IMR-90 (cell line): ENCODE measurements at regions not wholly inside any gene's neighbourhood (a gene's known extent, or its start where the extent isn't known, plus 50 kb on each side); places are given as distances from the start of the nearest gene placed in this dataset.

Experiments
- ATAC-seq: fragments of 200-7000 bp; cut with Tn5 transposase; 2 replicates; pipeline ENCODE4 v1.9.1; 2020; ENCODE audit warnings: low read depth, mild to moderate bottlenecking, moderate library complexity
- BruUV-seq: library from RNA; stranded (reverse); fragments of 400-500 nt; replicated peaks from 2 replicates; lab custom pipeline; 2021; lab: Mats Ljungman, UMichigan
- CTCF ChIA-PET: fragments of 300-600 bp; formaldehyde crosslinking; extraction: SDS; loops from one replicate; lab custom pipeline; 2021; ENCODE audit warnings: antibody characterized with exemption; lab: Yijun Ruan, JAX
- POLR2A ChIA-PET: fragments of 300-600 bp; sonication (Branson Sonifier 250); formaldehyde crosslinking; loops from one replicate; lab custom pipeline; 2022; ENCODE audit warnings: antibody characterized with exemption; ENCODE audit not compliant: unreplicated experiment; lab: Charles Lee
- DNase-seq: peaks from one replicate; pipeline ENCODE4 v3.0.0; 2013
- H2AFZ ChIP-seq: replicated peaks from 2 replicates; pipeline ENCODE3; 2013; ENCODE audit warnings: low read length, mild to moderate bottlenecking; ENCODE audit not compliant: poor library complexity
- H2AK5ac ChIP-seq: 2 replicates; pipeline ENCODE4 v1.6.1; 2013; ENCODE audit warnings: low read depth, low read length, inconsistent platforms
- H2AK9ac ChIP-seq: replicated peaks from 2 replicates; pipeline ENCODE3; 2013; ENCODE audit warnings: mild to moderate bottlenecking, low read depth, low read length, moderate library complexity; ENCODE audit not compliant: poor library complexity
- H2BK120ac ChIP-seq: 2 replicates; pipeline ENCODE4 v1.6.1; 2013; ENCODE audit warnings: low read depth, low read length, inconsistent platforms
- H2BK15ac ChIP-seq: 3 replicates; pipeline ENCODE4 v1.6.1; 2013; ENCODE audit warnings: low read depth, low read length, inconsistent platforms
- H2BK20ac ChIP-seq: 2 replicates; pipeline ENCODE4 v1.6.1; 2013; ENCODE audit warnings: low read depth, mild to moderate bottlenecking, inconsistent platforms, low read length, moderate library complexity
- H2BK5ac ChIP-seq: 2 replicates; pipeline ENCODE4 v1.6.1; 2013; ENCODE audit warnings: mild to moderate bottlenecking, low read depth, low read length, inconsistent platforms; ENCODE audit not compliant: poor library complexity, severe bottlenecking
- H3K14ac ChIP-seq: replicated peaks from 2 replicates; pipeline ENCODE4 v1.6.1; 2013; ENCODE audit warnings: low read depth, low read length, inconsistent platforms
- H3K18ac ChIP-seq: 2 replicates; pipeline ENCODE4 v1.6.1; 2013; ENCODE audit warnings: low read depth, low read length, control low read depth
- H3K23ac ChIP-seq: 2 replicates; pipeline ENCODE4 v1.6.1; 2013; ENCODE audit warnings: low read depth, low read length, inconsistent platforms
- H3K27ac ChIP-seq: 2 replicates; pipeline ENCODE4 v1.5.1; 2013; ENCODE audit warnings: mild to moderate bottlenecking, control low read depth, low read length; ENCODE audit not compliant: insufficient read depth
- H3K27me3 ChIP-seq: 2 replicates; pipeline ENCODE4 v1.6.1; 2013; ENCODE audit warnings: low read length; ENCODE audit not compliant: control insufficient read depth, insufficient read depth
- H3K36me3 ChIP-seq: 2 replicates; pipeline ENCODE4 v1.6.1; 2013; ENCODE audit warnings: low read length, mixed read lengths; ENCODE audit not compliant: control insufficient read depth, insufficient read depth
- H3K4ac ChIP-seq: 2 replicates; pipeline ENCODE4 v1.6.1; 2013; ENCODE audit warnings: low read depth, low read length, inconsistent platforms
- H3K4me1 ChIP-seq: 2 replicates; pipeline ENCODE4 v1.6.1; 2013; ENCODE audit warnings: low read length, mixed read lengths; ENCODE audit not compliant: control insufficient read depth, insufficient read depth
- H3K4me2 ChIP-seq: 2 replicates; pipeline ENCODE4 v1.6.1; 2013; ENCODE audit warnings: low read depth, mild to moderate bottlenecking, control low read depth, low read length, moderate library complexity
- H3K4me3 ChIP-seq: 2 replicates; pipeline ENCODE4 v1.5.1; 2013; ENCODE audit warnings: low read depth, mild to moderate bottlenecking, control low read depth, low read length, moderate library complexity; ENCODE audit not compliant: insufficient read depth
- H3K56ac ChIP-seq: 2 replicates; pipeline ENCODE4 v1.6.1; 2013; ENCODE audit warnings: low read length, inconsistent platforms; ENCODE audit not compliant: insufficient read depth; ENCODE audit errors: extremely low read depth
- H3K79me1 ChIP-seq, 2 experiments: 2 replicates each; pipeline ENCODE4 v1.6.1; 2013; ENCODE audit warnings: low read length in 2 of 2, inconsistent platforms in 1 of 2, low read depth in 1 of 2
- H3K9ac ChIP-seq: 2 replicates; pipeline ENCODE4 v1.6.1; 2013; ENCODE audit warnings: low read depth, low read length, control low read depth
- H3K9me1 ChIP-seq: 2 replicates; pipeline ENCODE4 v1.6.1; 2013; ENCODE audit warnings: low read length, inconsistent platforms; ENCODE audit not compliant: insufficient read depth
- H3K9me3 ChIP-seq: 2 replicates; pipeline ENCODE4 v1.6.1; 2013; ENCODE audit warnings: low read length; ENCODE audit not compliant: control insufficient read depth, insufficient read depth
- H4K20me1 ChIP-seq: 2 replicates; pipeline ENCODE4 v1.6.1; 2013; ENCODE audit warnings: low read length, inconsistent platforms; ENCODE audit not compliant: insufficient read depth
- H4K5ac ChIP-seq: 2 replicates; pipeline ENCODE4 v1.6.1; 2013; ENCODE audit warnings: mild to moderate bottlenecking, low read depth, low read length, control low read depth
- H4K8ac ChIP-seq, 2 experiments: 2 replicates each; pipeline ENCODE4 v1.6.1; 2013; ENCODE audit warnings: low read depth in 2 of 2, low read length in 2 of 2, control low read depth in 1 of 2, inconsistent platforms in 1 of 2
- H4K91ac ChIP-seq: 2 replicates; pipeline ENCODE4 v1.6.1; 2013; ENCODE audit warnings: low read depth, low read length, inconsistent platforms; ENCODE audit not compliant: insufficient read depth
- CHD1 ChIP-seq: IDR thresholded peaks from 2 replicates; pipeline ENCODE4 v1.6.1; 2012; ENCODE audit warnings: low read depth, low read length, improper control_type of control experiment
- FOS ChIP-seq: fragments of 150-350 bp; IDR thresholded peaks from 2 replicates; pipeline ENCODE4 v1.6.1; 2016; ENCODE audit warnings: low read depth, low read length
- MAFK ChIP-seq: IDR thresholded peaks from 2 replicates; pipeline ENCODE4 v1.6.1; 2012; ENCODE audit warnings: low read depth, low read length, improper control_type of control experiment
- MAZ ChIP-seq: IDR thresholded peaks from 2 replicates; pipeline ENCODE4 v1.6.1; 2012; ENCODE audit warnings: low read depth, mild to moderate bottlenecking, low read length, improper control_type of control experiment, moderate library complexity, borderline replicate concordance
- MXI1 ChIP-seq: IDR thresholded peaks from 2 replicates; pipeline ENCODE4 v1.6.1; 2012; ENCODE audit warnings: low read depth, mild to moderate bottlenecking, low read length, moderate library complexity, borderline replicate concordance
- RAD21 ChIP-seq: IDR thresholded peaks from 2 replicates; pipeline ENCODE4 v1.6.1; 2012; ENCODE audit warnings: low read length, improper control_type of control experiment
- RFX5 ChIP-seq: IDR thresholded peaks from 2 replicates; pipeline ENCODE4 v1.8.0; 2012; ENCODE audit warnings: low read depth, mild to moderate bottlenecking, low read length, moderate library complexity
- SMC3 ChIP-seq: fragments of 150-350 bp; IDR thresholded peaks from 2 replicates; pipeline ENCODE4 v1.6.1; 2016; ENCODE audit warnings: low read depth, mild to moderate bottlenecking, antibody characterized with exemption, low read length, moderate library complexity
- WGBS, 2 experiments: methylation state at CpG; one replicate each; pipeline versions ENCODE4 v1.1.5 to v1.1.7; 2013; ENCODE audit warnings: missing lambda C conversion rate in 2 of 2; ENCODE audit not compliant: insufficient read length in 1 of 2; ENCODE audit errors: extremely low coverage in 2 of 2; 5-methylcytosine and 5-hydroxymethylcytosine counted together
- dilution Hi-C: fragments of 300-500 bp; cut with HindIII; formaldehyde crosslinking; loops from one replicate; pipeline ENCODE4 v1.14.3; 2018; ENCODE audit warnings: low sequenced_read_pairs; ENCODE audit not compliant: unreplicated experiment
- in situ Hi-C: fragments of 300-500 bp; cut with MboI; formaldehyde crosslinking; loops from 3 replicates; pipeline ENCODE4 v1.14.3; 2019; ENCODE audit warnings: low sequenced_read_pairs, inconsistent platforms, mixed read lengths
- intact Hi-C: fragments of 100-400 bp; cut with micrococcal nuclease; formaldehyde crosslinking; loops from 2 replicates; pipeline ENCODE4 v1.10.0; 2022
- TF ChIP-seq, protein P1 (sequence below): conservative IDR thresholded peaks from 2 replicates; pipeline ENCODE4 v1.5.1; 2012; ENCODE audit warnings: mild to moderate bottlenecking, low read depth, low read length, improper control_type of control experiment

DNA sequence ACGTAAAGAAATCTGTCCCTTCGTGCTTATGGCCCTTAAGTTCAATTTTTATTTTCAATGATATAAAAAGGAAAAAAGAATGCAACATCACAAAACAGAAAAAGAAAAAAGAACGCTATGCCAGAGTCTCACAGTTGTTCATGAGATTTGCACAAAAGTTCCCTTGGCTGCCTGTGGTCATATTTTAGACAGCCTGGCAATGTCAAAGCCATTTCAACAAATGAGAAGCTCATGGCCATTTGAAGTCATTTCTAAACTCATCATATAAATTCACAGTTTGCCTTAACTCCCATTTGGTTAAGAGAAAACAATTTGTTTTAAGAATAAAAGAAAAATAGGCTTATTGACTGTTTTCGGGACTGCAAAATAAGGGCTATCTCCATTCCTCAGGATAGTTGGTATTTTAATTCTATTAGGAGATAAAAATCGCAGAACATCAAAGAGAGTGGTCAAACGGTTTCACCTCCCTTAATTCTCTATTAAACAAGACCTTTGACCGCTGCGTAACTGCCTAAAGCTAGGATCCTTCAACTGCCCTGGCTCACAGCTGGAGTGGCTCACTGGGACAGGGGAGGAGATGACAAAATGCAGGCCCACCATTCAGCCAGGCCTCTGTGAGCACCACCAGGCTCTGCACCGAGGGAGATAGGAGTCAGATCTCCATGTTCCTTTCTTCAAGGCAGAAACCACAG is 119.2 kb upstream of the DAAM1 start (continued):
- no peak for TF ChIP-seq FOS
- no peak for TF ChIP-seq RAD21
- no peak for TF ChIP-seq MAFK
- TF ChIP-seq CHD1, result no peak

DNA sequence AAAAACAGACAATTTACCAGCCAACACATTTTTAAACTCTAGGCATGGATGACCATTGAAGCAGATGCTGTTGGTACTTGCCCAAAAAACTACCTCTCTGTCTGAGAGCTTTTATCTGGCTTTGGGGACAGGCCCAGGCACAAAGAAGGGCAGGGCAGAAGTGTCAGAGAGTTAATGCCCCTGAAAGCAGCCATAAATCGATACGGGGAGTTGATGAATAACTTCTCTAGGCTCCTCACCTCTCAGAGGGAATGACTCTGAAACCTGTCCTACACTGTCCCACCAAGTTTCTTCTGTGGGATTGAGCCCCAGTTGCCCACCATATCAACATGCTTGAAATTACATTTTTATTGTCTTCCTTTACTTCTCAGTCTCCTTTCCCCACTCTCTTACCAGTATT is 113.0 kb upstream of the DAAM1 start:
- Histone ChIP-seq H3K9me1 (no peaks in the 10 kb centered on the region), H2AFZ (no peak overlapping the region), H3K9ac (no peak overlapping the region), H3K56ac (no peak overlapping the region), H3K4me1 (no peaks in the 10 kb centered on the region), H2BK120ac (no peak overlapping the region), H3K27ac (no peak overlapping the region), H4K5ac (no peak overlapping the region), H3K27me3 (peaks cover 2% of the 10 kb centered on the region; the same call in 1 of the 2 replicates), H3K18ac (no peak overlapping the region), H3K79me1 (no peaks in the 10 kb centered on the region), H4K91ac (no peak overlapping the region), H4K8ac (no peak overlapping the region), H2BK15ac (no peak overlapping the region), H4K20me1 (no peaks in the 10 kb centered on the region), H3K14ac (no peak overlapping the region), H2AK5ac (no peak overlapping the region), H2BK20ac (no peak overlapping the region), H3K4me2 (no peak overlapping the region), H2BK5ac (no peak overlapping the region), H3K4ac (no peak overlapping the region), H3K4me3 (no peak overlapping the region), H2AK9ac (no peak overlapping the region), H3K36me3 (no peaks in the 10 kb centered on the region), H3K9me3 (no peaks in the 10 kb centered on the region), H3K23ac (no peak overlapping the region)
- POLR2A ChIA-PET, result no interaction called here
- intact Hi-C loops, result no loop called here
- TF ChIP-seq RAD21 (no peak), MAZ (no peak), MXI1 (no peak), SMC3 (no peak), FOS (no peak), RFX5 (no peak)
- TF ChIP-seq, protein P1, sequence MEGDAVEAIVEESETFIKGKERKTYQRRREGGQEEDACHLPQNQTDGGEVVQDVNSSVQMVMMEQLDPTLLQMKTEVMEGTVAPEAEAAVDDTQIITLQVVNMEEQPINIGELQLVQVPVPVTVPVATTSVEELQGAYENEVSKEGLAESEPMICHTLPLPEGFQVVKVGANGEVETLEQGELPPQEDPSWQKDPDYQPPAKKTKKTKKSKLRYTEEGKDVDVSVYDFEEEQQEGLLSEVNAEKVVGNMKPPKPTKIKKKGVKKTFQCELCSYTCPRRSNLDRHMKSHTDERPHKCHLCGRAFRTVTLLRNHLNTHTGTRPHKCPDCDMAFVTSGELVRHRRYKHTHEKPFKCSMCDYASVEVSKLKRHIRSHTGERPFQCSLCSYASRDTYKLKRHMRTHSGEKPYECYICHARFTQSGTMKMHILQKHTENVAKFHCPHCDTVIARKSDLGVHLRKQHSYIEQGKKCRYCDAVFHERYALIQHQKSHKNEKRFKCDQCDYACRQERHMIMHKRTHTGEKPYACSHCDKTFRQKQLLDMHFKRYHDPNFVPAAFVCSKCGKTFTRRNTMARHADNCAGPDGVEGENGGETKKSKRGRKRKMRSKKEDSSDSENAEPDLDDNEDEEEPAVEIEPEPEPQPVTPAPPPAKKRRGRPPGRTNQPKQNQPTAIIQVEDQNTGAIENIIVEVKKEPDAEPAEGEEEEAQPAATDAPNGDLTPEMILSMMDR, result no peak
- WGBS, 2 experiments, result no CpG with 5 or more reads among the region's 2 CpGs
- CTCF ChIA-PET, result interaction anchor here (1.0 kb wide), 1 partner anchor 452 kb away, joined by 3 read pairs; no protein-coding TSS in a partner anchor
- in situ Hi-C loops, result no loop called here
- dilution Hi-C loops, result no loop called here
- ATAC-seq (no peak), DNase-seq (no peak)
- no TSS peak for BruUV-seq
